Endothelial cell (in vitro differentiated cells): ENCODE measurements at regions not wholly inside any gene's neighbourhood (a gene's known extent, or its start where the extent isn't known, plus 50 kb on each side); places are given as distances from the start of the nearest gene placed in this dataset.
"Not testable (repeated sequence)": the region's sequence is repeated elsewhere in the genome, so short reads cannot be mapped to it uniquely, and the experiment has no call there.

Experiments
- DNase-seq: peaks from one replicate; pipeline ENCODE4 v3.0.0; 2021; ENCODE audit warnings: low spot score
- H3K27ac Mint-ChIP-seq: one replicate; pipeline ENCODE4 v1.8.0; 2021; ENCODE audit warnings: mixed read lengths, inconsistent platforms; ENCODE audit not compliant: unreplicated experiment
- H3K27me3 Mint-ChIP-seq: one replicate; pipeline ENCODE4 v1.8.0; 2021; ENCODE audit warnings: mild to moderate bottlenecking, moderate library complexity, mixed read lengths, inconsistent platforms; ENCODE audit not compliant: unreplicated experiment
- H3K36me3 Mint-ChIP-seq: one replicate; pipeline ENCODE4 v1.8.0; 2021; ENCODE audit warnings: mild to moderate bottlenecking, low read depth, mixed read lengths, inconsistent platforms; ENCODE audit not compliant: unreplicated experiment
- H3K4me1 Mint-ChIP-seq: one replicate; pipeline ENCODE4 v1.8.0; 2021; ENCODE audit warnings: mild to moderate bottlenecking, mixed read lengths, inconsistent platforms; ENCODE audit not compliant: unreplicated experiment
- H3K4me3 Mint-ChIP-seq: one replicate; pipeline ENCODE4 v1.8.0; 2021; ENCODE audit warnings: mild to moderate bottlenecking, mixed read lengths, inconsistent platforms; ENCODE audit not compliant: unreplicated experiment
- H3K9me3 Mint-ChIP-seq: one replicate; pipeline ENCODE4 v1.8.0; 2021; ENCODE audit warnings: mixed read lengths, inconsistent platforms; ENCODE audit not compliant: unreplicated experiment
- CTCF ChIP-seq: fragments of 200-600 bp; sonication (generic); IDR thresholded peaks from one replicate; pipeline ENCODE4 v1.5.0; 2021; ENCODE audit warnings: antibody characterized with exemption; ENCODE audit not compliant: unreplicated experiment

- not testable (repeated sequence) for DNase-seq, H3K4me3 Mint-ChIP-seq, H3K4me1 Mint-ChIP-seq, H3K27ac Mint-ChIP-seq
- Mint-ChIP-seq H3K9me3 (peaks cover 37% of the 10 kb centered on the region), H3K27me3 (peaks cover 23% of the 10 kb centered on the region), H3K36me3 (peaks cover 13% of the 10 kb centered on the region)
These were observed 226.0 kb downstream of the TMEM121 start for GRCh38 chr14:105752420-105752819.

GRCh38 chr14:105760691-105761344 is 234.4 kb downstream of the TMEM121 start:
- peaks cover 14% of the 10 kb centered on the region for H3K36me3 Mint-ChIP-seq
- DNase-seq: no peak
- H3K27me3 Mint-ChIP-seq: peaks cover 16% of the 10 kb centered on the region
- H3K27ac Mint-ChIP-seq: no peak overlapping the region
- no peak overlapping the region for H3K4me3 Mint-ChIP-seq
- H3K4me1 Mint-ChIP-seq: peaks cover 3% of the 10 kb centered on the region
- H3K9me3 Mint-ChIP-seq: peaks cover 23% of the 10 kb centered on the region
- TF ChIP-seq CTCF: no peak

GRCh38 chr14:105761345-105761740 is 235.0 kb downstream of the TMEM121 start:
- H3K36me3 Mint-ChIP-seq: peaks cover 16% of the 10 kb centered on the region
- H3K27me3 Mint-ChIP-seq: peaks cover 20% of the 10 kb centered on the region
- H3K4me1 Mint-ChIP-seq, DNase-seq: not testable (repeated sequence)
- H3K27ac Mint-ChIP-seq: peak overlapping the region; percentile 49
- H3K9me3 Mint-ChIP-seq: peaks cover 27% of the 10 kb centered on the region
- peak overlapping the region; percentile 82 for H3K4me3 Mint-ChIP-seq

GRCh38 chr14:105761842-105762241 is 235.5 kb downstream of the TMEM121 start:
- Mint-ChIP-seq H3K4me1 (peaks cover 3% of the 10 kb centered on the region), H3K9me3 (peaks cover 31% of the 10 kb centered on the region), H3K4me3 (peak overlapping the region; percentile 82), H3K27ac (peak overlapping the region; percentile 49), H3K27me3 (peaks cover 20% of the 10 kb centered on the region), H3K36me3 (peaks cover 20% of the 10 kb centered on the region)
- no peak for TF ChIP-seq CTCF
- DNase-seq: no peak

GRCh38 chr14:105762262-105762661 is 235.9 kb downstream of the TMEM121 start:
- H3K27ac Mint-ChIP-seq, H3K4me3 Mint-ChIP-seq, DNase-seq, H3K4me1 Mint-ChIP-seq: not testable (repeated sequence)
- Mint-ChIP-seq H3K27me3 (peaks cover 22% of the 10 kb centered on the region), H3K9me3 (peaks cover 28% of the 10 kb centered on the region), H3K36me3 (peaks cover 20% of the 10 kb centered on the region)

GRCh38 chr14:105764254-105764901 is 238.0 kb downstream of the TMEM121 start:
- H3K4me3 Mint-ChIP-seq, H3K27ac Mint-ChIP-seq, H3K4me1 Mint-ChIP-seq, DNase-seq: not testable (repeated sequence)
- peaks cover 25% of the 10 kb centered on the region for H3K9me3 Mint-ChIP-seq
- peaks cover 24% of the 10 kb centered on the region for H3K36me3 Mint-ChIP-seq
- H3K27me3 Mint-ChIP-seq: peaks cover 25% of the 10 kb centered on the region

- H3K4me1 Mint-ChIP-seq, H3K4me3 Mint-ChIP-seq, DNase-seq, H3K27ac Mint-ChIP-seq: not testable (repeated sequence)
- Mint-ChIP-seq H3K36me3 (peaks cover 27% of the 10 kb centered on the region), H3K27me3 (peaks cover 24% of the 10 kb centered on the region), H3K9me3 (peaks cover 29% of the 10 kb centered on the region)
These were observed 238.9 kb downstream of the TMEM121 start for GRCh38 chr14:105765072-105765825.
